Muscle of back (tissue), 3 donors: ENCODE measurements at regions not wholly inside any gene's neighbourhood (a gene's known extent, or its start where the extent isn't known, plus 50 kb on each side); places are given as distances from the start of the nearest gene placed in this dataset.
"Not testable (repeated sequence)": the region's sequence is repeated elsewhere in the genome, so short reads cannot be mapped to it uniquely, and the experiment has no call there.

Experiments used
- DNase-seq, 3 donors: peaks; one replicate each; pipeline versions ENCODE4 v3.0.0 to v3.0.0-alpha.2; 2013

DNA sequence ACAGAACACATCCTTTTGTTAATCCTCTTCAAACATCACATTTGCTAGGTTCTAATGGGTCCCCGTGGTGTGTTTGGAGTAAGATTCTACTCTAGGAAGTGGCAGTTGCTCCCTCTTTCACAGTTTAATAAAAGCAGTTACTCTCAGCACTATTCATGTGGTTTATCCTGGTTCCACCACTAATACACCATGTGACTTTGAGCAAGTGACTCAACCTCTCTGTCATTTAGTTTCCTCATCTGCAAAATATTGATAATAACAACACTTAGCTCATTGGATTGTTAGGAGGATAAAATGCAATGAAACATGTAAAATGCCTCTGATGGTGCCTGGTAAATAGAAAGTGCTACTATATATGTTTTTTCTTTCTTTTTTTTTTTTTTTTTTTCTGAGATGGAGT, 488.0 kb upstream of the NOX3 start:
- no peak for DNase-seq

GRCh38 chr6:155939253-155939652, 483.6 kb upstream of the NOX3 start:
- no peak for DNase-seq

DNA sequence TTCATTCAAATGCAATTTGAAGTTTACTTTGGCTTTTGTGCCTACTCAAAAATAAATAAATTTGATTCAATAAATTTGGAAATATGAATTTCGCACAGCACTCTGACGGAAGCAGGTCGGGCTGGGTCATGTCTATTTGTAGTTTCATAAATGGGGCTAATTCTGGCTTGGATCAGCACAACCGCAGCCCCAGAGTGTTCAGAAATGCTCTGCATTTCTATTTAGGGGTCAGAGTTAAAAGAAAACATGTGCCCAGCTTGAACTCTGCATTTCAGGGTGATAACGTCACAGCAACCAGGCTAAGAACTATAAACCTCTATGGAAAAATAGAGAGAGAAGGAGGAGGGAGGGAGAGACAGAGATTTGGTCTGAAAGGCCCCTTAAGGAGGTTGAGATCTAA, 480.9 kb upstream of the NOX3 start:
- DNase-seq = peak in 1 of 3 donors; percentile 22

GRCh38 chr6:155936127-155936526, 480.5 kb upstream of the NOX3 start:
- DNase-seq = no peak

GRCh38 chr6:155916846-155917624, 461.4 kb upstream of the NOX3 start:
- DNase-seq = no peak

DNA sequence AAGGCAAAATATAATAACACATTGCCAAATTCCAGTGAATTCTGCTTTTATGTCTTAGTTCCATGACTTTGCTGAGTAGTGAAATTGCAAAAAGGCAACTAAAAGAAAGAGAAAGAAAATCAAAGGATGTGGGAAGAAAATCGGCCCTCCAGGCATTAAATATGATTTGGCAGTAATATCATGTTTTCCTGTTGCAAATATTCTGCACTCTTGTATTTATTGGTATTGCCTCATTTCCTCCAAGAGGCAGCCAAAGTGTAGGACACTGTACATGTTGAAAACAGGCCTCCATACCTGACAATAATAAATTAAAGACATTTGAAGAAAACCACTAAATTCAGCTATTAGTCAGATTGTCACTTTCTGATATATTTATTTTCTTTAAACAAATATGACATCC, 460.0 kb upstream of the NOX3 start:
- DNase-seq = peak in 1 of 3 donors; percentile 48

DNA sequence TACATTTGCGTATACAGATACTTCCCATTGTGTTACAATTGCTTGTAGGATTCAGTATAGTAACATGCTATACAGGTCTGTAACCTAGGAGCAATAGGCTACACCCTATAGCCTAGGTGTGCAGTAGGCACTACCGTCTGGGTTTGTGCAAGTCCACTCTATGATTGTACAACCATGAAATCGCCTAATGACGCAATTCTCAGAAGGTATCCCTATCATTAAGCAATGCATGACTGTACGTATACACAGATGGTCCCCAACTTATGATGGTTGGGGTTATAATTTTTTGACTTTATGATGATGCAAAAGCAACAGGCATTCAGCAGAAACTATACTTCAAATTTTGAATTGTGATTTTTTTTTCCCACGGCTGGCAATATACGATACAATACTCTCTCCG, 458.2 kb upstream of the NOX3 start:
- no peak for DNase-seq

- no peak for DNase-seq
These were observed 454.1 kb upstream of the NOX3 start for GRCh38 chr6:155909710-155910109.

- no peak for DNase-seq
These were observed 440.0 kb upstream of the NOX3 start for GRCh38 chr6:155895641-155896040.

GRCh38 chr6:155894758-155895157, 439.1 kb upstream of the NOX3 start:
- no peak for DNase-seq

DNA sequence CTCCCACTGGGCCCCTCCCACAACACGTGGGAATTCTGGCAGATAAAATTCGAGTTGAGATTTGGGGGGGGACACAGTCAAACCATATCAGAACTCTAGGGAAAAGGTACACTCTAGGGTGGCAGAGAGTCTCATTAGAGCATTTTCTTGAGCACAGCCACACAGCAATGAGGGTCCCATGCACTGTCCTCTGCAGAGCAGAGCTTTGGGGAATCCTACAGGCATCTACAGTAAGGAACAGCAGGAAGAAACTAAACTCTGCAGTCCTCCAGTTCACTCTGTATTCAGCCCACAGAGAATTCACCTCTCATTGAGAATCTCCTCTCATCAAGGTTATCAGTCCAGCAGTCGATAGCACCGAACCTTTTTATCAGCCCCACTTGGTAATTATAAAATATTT, 438.6 kb upstream of the NOX3 start:
- no peak for DNase-seq

DNA sequence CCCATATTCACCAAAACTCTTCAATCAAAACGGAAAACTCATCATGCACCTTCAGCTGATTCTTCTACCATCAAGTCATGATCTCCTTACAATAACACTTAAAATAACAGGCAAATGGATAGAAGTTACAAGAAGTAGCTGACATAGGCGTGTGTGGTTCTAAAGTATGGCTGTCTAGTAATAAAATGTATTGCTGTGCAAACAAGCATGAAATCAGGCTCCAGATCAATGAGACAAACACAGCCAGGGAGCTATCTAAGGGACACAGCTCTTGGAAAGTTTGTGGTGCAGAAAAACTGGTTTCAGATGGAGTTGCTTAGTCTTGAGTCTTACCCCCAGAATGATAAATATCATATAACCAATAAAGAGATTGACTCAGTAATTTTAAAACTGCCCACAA, 434.8 kb upstream of the NOX3 start:
- no peak for DNase-seq

- DNase-seq = no peak
These were observed 433.8 kb upstream of the NOX3 start for GRCh38 chr6:155889410-155889809.

GRCh38 chr6:155887421-155887820, 431.8 kb upstream of the NOX3 start:
- DNase-seq = no peak

- DNase-seq = peak in 1 of 3 donors; percentile 4
These were observed 428.1 kb upstream of the NOX3 start for GRCh38 chr6:155883741-155884140.

DNA sequence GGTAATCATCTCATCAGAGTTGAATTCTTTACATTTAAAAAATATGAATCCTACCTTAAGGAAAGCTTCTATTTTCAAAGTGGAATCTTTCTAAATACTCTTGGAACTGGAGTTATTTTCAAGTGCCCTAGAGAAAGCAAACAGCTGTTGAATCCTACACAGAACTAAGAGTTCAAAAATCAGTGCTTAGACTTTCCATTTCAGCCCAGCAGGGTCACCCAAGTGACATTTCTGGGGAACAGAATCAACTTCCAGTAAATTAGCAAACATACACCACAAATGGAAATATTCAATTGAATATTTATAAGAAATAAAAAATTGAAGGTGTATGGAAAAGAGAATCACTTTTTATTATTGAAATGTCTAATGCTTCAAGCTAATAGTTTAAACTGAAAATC, 427.7 kb upstream of the NOX3 start:
- no peak for DNase-seq

- no peak for DNase-seq
These were observed 427.1 kb upstream of the NOX3 start for GRCh38 chr6:155882527-155883333.

- DNase-seq = no peak
These were observed 426.3 kb upstream of the NOX3 start for GRCh38 chr6:155881826-155882526.

DNA sequence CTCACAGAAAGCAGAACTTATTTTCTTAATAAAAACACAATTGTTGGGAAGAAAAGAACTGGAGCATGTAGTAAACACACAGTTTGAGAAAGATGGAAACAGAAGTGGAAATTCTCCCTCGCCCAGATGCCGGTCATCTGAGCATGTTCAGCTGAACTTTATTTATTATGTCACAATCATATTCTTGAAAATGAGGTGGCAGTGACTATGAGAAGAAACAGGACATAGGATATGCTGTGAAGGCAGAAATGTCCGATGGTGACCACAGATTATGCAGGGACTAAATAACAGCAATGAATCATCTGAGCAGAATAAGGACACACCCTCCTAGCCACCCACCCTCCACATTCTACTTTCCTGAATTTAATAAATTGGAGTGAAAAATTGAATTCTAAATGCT, 425.3 kb upstream of the NOX3 start:
- no peak for DNase-seq

DNA sequence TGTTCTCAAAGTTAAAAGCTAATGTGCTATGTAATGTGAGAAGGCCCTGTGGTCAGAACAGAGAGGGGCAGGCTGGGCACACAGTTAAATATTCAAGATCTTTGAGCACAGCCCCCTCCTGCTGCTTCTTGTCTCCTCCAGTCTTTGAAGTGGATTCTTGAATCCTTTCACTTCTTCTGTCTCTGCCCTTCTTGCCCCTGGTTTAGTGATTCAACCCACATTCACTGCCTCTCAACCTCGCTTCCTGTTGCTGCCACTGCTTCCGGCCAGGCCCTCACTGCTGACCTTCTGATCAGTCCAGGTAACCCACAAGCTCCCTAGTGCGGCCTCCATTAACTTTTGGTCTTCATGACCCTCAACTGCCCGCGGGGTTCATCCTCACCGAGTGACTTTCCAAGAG, 417.3 kb upstream of the NOX3 start:
- DNase-seq = no peak

GRCh38 chr6:155867682-155868081, 412.0 kb upstream of the NOX3 start:
- DNase-seq = no peak

DNA sequence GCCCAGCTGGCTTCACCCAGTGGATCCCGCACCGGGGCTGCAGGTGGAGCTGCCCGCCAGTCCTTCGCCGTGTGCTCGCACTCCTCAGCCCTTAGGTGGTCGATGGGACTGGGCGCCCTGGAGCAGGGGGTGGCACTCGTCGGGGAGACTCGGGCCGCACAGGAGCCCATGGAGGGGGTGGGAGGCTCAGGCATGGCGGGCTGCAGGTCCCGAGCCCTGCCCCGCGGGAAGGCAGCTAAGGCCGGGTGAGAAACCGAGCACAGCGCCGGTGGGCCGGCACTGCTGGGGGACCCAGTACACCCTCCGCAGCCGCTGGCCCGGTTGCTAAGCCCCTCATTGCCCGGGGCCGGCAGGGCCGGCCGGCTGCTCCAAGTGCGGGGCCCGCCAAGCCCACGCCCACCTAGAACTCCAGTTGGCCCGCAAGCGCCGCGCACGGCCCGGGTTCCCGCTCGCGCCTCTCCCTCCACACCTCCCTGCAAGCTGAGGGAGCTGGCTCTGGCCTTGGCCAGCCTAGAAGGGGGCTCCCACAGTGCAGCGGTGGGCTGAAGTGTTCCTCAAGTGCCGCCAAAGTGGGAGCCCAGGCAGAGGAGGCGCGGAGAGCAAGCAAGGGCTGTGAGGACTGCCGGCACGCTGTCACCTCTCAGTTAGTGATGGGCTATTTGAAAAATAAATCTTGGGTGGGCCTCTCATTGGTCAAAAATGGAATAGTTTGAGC, 411.2 kb upstream of the NOX3 start:
- DNase-seq = not testable (repeated sequence)
